ENCODE measurements at regions not wholly inside any gene's neighbourhood (a gene's known extent, or its start where the extent isn't known, plus 50 kb on each side); places are given as distances from the start of the nearest gene placed in this dataset.

DNA sequence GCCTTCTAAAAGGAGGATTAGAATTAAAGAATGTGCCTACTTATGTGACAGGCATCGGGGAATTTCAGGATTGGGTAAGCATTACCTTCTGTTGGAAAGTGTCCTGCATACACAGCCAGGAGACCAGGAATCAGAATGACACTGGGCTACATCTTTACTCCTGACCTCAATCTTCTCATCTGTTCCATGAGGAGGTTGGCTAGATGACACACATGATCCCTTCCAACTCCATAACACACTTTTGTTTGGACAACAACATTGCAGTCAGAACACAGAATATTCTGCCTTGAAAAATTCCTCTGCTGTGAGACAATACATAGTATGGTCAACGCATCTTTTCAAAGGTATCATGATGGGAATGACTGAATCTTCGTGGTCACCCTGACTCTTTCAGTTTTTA, 1281.2 kb upstream of the SORCS1 start (continued):
- TF ChIP-seq, protein P1, sequence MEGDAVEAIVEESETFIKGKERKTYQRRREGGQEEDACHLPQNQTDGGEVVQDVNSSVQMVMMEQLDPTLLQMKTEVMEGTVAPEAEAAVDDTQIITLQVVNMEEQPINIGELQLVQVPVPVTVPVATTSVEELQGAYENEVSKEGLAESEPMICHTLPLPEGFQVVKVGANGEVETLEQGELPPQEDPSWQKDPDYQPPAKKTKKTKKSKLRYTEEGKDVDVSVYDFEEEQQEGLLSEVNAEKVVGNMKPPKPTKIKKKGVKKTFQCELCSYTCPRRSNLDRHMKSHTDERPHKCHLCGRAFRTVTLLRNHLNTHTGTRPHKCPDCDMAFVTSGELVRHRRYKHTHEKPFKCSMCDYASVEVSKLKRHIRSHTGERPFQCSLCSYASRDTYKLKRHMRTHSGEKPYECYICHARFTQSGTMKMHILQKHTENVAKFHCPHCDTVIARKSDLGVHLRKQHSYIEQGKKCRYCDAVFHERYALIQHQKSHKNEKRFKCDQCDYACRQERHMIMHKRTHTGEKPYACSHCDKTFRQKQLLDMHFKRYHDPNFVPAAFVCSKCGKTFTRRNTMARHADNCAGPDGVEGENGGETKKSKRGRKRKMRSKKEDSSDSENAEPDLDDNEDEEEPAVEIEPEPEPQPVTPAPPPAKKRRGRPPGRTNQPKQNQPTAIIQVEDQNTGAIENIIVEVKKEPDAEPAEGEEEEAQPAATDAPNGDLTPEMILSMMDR (IDR thresholded peaks at IDR 0.05; ENCODE audit: low read depth, low read length, missing input control) = no peak
- TF ChIP-seq TAF1 (conservative IDR thresholded peaks at IDR 0.05) (no peak), HNF4G (IDR thresholded peaks at IDR 0.05) (no peak)

DNA sequence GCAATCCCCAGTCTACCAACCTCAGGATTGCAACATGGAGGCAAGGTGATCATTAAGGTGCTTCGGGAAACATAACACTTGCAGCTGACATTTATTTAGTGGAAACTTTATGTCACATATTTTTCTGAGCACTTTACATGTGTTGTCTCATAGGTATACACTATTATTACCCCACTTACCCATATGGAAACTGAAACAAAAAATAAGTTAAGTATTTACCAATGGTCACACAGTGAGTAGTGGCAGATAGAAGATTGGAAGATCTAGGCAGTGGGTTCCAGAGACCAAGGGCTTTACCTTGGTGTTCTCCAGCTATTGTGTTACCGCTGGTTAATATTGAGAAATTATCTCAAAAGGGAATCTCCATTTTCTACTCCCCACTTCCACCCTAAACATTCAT, 1279.1 kb upstream of the SORCS1 start:
- H3K9ac ChIP-seq (ENCODE audit: low read depth in 1 of 2, low read length in 2 of 2) = no peak overlapping the region
- TF ChIP-seq HNF4G (IDR thresholded peaks at IDR 0.05) = no peak
- TF ChIP-seq NR2F2 (IDR thresholded peaks at IDR 0.05) = no peak
- TF ChIP-seq RXRA (IDR thresholded peaks at IDR 0.05) = no peak
- TF ChIP-seq FOXA1 (IDR thresholded peaks at IDR 0.05) = no peak
- TF ChIP-seq, protein P2, sequence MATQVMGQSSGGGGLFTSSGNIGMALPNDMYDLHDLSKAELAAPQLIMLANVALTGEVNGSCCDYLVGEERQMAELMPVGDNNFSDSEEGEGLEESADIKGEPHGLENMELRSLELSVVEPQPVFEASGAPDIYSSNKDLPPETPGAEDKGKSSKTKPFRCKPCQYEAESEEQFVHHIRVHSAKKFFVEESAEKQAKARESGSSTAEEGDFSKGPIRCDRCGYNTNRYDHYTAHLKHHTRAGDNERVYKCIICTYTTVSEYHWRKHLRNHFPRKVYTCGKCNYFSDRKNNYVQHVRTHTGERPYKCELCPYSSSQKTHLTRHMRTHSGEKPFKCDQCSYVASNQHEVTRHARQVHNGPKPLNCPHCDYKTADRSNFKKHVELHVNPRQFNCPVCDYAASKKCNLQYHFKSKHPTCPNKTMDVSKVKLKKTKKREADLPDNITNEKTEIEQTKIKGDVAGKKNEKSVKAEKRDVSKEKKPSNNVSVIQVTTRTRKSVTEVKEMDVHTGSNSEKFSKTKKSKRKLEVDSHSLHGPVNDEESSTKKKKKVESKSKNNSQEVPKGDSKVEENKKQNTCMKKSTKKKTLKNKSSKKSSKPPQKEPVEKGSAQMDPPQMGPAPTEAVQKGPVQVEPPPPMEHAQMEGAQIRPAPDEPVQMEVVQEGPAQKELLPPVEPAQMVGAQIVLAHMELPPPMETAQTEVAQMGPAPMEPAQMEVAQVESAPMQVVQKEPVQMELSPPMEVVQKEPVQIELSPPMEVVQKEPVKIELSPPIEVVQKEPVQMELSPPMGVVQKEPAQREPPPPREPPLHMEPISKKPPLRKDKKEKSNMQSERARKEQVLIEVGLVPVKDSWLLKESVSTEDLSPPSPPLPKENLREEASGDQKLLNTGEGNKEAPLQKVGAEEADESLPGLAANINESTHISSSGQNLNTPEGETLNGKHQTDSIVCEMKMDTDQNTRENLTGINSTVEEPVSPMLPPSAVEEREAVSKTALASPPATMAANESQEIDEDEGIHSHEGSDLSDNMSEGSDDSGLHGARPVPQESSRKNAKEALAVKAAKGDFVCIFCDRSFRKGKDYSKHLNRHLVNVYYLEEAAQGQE (IDR thresholded peaks at IDR 0.05) = no peak
- TF ChIP-seq YY1 (IDR thresholded peaks at IDR 0.05) = no peak
- no peak for TF ChIP-seq SP1 (IDR thresholded peaks at IDR 0.05)
- H3K36me3 ChIP-seq (ENCODE audit: control insufficient read depth in 4 of 4, insufficient read depth in 3 of 4, low read depth in 1 of 4, low read length in 3 of 4) = no peaks in the 10 kb centered on the region
- no peaks in the 10 kb centered on the region for H3K9me3 ChIP-seq (ENCODE audit: control insufficient read depth in 4 of 4, low read length in 3 of 4)
- H3K27me3 ChIP-seq (ENCODE audit: control insufficient read depth in 4 of 4, insufficient read depth in 4 of 4, low read length in 3 of 4) = no peaks in the 10 kb centered on the region
- 94% methylated on average over 2 of the region's 2 CpGs for WGBS
- H3K4me3 ChIP-seq (ENCODE audit: low read depth in 1 of 3, low read length in 3 of 3) = no peak overlapping the region
- no peak for DNase-seq (ENCODE audit: low spot score)
- no peak overlapping the region for H3K27ac ChIP-seq (ENCODE audit: low read depth in 1 of 2, low read length in 2 of 2)
- H3K4me1 ChIP-seq (ENCODE audit: control insufficient read depth in 4 of 4, insufficient read depth in 4 of 4, low read length in 3 of 4) = no peaks in the 10 kb centered on the region

DNA sequence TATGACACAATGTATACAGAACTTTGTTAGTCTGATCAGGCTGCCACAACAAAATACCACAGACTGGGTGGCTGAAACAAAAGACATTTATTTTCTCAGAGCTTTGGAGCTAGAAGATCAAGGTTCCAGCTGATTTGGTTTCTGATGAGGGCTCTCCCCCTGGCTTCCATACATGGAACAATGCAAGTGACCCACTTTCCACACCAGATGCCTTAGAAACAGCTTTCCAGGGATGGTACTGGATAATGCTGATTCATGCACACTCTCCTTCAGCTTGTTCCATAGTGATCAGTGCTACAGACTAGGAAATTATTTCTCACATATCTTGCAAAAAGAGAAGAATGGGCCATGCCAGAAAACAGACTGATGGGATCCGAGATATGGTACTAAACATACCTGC, 1274.9 kb upstream of the SORCS1 start:
- no peaks in the 10 kb centered on the region for H3K27me3 ChIP-seq (ENCODE audit: control insufficient read depth in 4 of 4, insufficient read depth in 4 of 4, low read length in 3 of 4)
- H3K4me1 ChIP-seq (ENCODE audit: control insufficient read depth in 4 of 4, insufficient read depth in 4 of 4, low read length in 3 of 4) = no peaks in the 10 kb centered on the region
- H3K4me3 ChIP-seq (ENCODE audit: low read depth in 1 of 3, low read length in 3 of 3) = no peak overlapping the region
- H3K9ac ChIP-seq (ENCODE audit: low read depth in 1 of 2, low read length in 2 of 2) = no peak overlapping the region
- H3K9me3 ChIP-seq (ENCODE audit: control insufficient read depth in 4 of 4, low read length in 3 of 4) = no peaks in the 10 kb centered on the region
- TF ChIP-seq YY1 (IDR thresholded peaks at IDR 0.05) = no peak
- no peak for DNase-seq (ENCODE audit: low spot score)
- no peaks in the 10 kb centered on the region for H3K36me3 ChIP-seq (ENCODE audit: control insufficient read depth in 4 of 4, insufficient read depth in 3 of 4, low read depth in 1 of 4, low read length in 3 of 4)
- WGBS = 73% methylated on average over 1 of the region's 1 CpG
- H3K27ac ChIP-seq (ENCODE audit: low read depth in 1 of 2, low read length in 2 of 2) = no peak overlapping the region

DNA sequence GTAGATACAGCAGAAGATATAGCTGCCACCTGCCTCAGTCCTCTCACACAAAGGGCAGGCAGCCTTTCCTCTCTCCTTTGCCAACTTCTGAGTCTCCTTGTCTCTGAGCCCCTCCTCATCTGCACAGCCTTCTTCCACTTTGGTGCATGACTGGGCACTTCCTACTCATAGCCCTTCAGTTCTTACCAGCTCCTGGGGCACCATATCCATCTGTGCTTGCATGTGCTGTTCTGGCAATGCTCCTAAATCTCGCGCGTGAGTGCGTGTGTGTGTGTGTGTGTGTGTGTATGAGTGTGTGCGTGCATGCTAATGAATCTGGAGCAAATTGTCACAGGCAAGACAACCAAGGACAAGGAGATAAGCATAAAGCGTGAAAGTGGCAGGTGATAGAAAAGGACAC, 1271.6 kb upstream of the SORCS1 start:
- DNase-seq (ENCODE audit: low spot score) = no peak
- Histone ChIP-seq H3K9me3 (ENCODE audit: control insufficient read depth in 4 of 4, low read length in 3 of 4) (no peaks in the 10 kb centered on the region), H3K27me3 (ENCODE audit: control insufficient read depth in 4 of 4, insufficient read depth in 4 of 4, low read length in 3 of 4) (no peaks in the 10 kb centered on the region), H3K27ac (ENCODE audit: low read depth in 1 of 2, low read length in 2 of 2) (no peak overlapping the region), H3K4me1 (ENCODE audit: control insufficient read depth in 4 of 4, insufficient read depth in 4 of 4, low read length in 3 of 4) (no peaks in the 10 kb centered on the region), H3K4me3 (ENCODE audit: low read depth in 1 of 3, low read length in 3 of 3) (no peak overlapping the region), H3K36me3 (ENCODE audit: control insufficient read depth in 4 of 4, insufficient read depth in 3 of 4, low read depth in 1 of 4, low read length in 3 of 4) (no peaks in the 10 kb centered on the region), H3K9ac (ENCODE audit: low read depth in 1 of 2, low read length in 2 of 2) (no peak overlapping the region)
- 76% methylated on average over 6 of the region's 6 CpGs for WGBS
- TF ChIP-seq SP1 (IDR thresholded peaks at IDR 0.05) (no peak), HNF4G (IDR thresholded peaks at IDR 0.05) (no peak), TAF1 (conservative IDR thresholded peaks at IDR 0.05) (no peak), YY1 (IDR thresholded peaks at IDR 0.05) (no peak)
- TF ChIP-seq, protein P3, sequence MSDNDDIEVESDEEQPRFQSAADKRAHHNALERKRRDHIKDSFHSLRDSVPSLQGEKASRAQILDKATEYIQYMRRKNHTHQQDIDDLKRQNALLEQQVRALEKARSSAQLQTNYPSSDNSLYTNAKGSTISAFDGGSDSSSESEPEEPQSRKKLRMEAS (IDR thresholded peaks at IDR 0.05) = no peak
- TF ChIP-seq, protein P4, sequence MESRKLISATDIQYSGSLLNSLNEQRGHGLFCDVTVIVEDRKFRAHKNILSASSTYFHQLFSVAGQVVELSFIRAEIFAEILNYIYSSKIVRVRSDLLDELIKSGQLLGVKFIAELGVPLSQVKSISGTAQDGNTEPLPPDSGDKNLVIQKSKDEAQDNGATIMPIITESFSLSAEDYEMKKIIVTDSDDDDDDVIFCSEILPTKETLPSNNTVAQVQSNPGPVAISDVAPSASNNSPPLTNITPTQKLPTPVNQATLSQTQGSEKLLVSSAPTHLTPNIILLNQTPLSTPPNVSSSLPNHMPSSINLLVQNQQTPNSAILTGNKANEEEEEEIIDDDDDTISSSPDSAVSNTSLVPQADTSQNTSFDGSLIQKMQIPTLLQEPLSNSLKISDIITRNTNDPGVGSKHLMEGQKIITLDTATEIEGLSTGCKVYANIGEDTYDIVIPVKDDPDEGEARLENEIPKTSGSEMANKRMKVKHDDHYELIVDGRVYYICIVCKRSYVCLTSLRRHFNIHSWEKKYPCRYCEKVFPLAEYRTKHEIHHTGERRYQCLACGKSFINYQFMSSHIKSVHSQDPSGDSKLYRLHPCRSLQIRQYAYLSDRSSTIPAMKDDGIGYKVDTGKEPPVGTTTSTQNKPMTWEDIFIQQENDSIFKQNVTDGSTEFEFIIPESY (IDR thresholded peaks at IDR 0.05) = no peak

Measured in liver (tissue), 8 donors.